ENCODE measurements at regions not wholly inside any gene's neighbourhood (a gene's known extent, or its start where the extent isn't known, plus 50 kb on each side); places are given as distances from the start of the nearest gene placed in this dataset.
A peak's percentile ranks its signal among the peaks of the same experiment; 100 is the strongest.

GRCh38 chr20:39676241-39676640, 714.1 kb downstream of the DHX35 start:
- DNase-seq = no peak

GRCh38 chr20:39674842-39675241, 712.7 kb downstream of the DHX35 start:
- DNase-seq = no peak

- no peak for DNase-seq
These were observed 708.8 kb downstream of the DHX35 start for GRCh38 chr20:39670988-39671387.

- no peak for DNase-seq
These were observed 707.5 kb downstream of the DHX35 start for GRCh38 chr20:39669659-39670058.

GRCh38 chr20:39668038-39668437, 705.9 kb downstream of the DHX35 start:
- no peak for DNase-seq

- DNase-seq = no peak
These were observed 699.7 kb downstream of the DHX35 start for GRCh38 chr20:39661833-39662232.

- DNase-seq = no peak
These were observed 698.8 kb downstream of the DHX35 start for GRCh38 chr20:39660965-39661364.

- DNase-seq = no peak
These were observed 698.1 kb downstream of the DHX35 start for GRCh38 chr20:39660226-39660625.

GRCh38 chr20:39658662-39659409, 696.7 kb downstream of the DHX35 start:
- DNase-seq = no peak

- DNase-seq = no peak
These were observed 692.0 kb downstream of the DHX35 start for GRCh38 chr20:39654171-39654570.

- DNase-seq = no peak
These were observed 689.6 kb downstream of the DHX35 start for GRCh38 chr20:39651645-39652325.

- DNase-seq = no peak
These were observed 684.8 kb downstream of the DHX35 start for GRCh38 chr20:39646874-39647413.

- peak; percentile 6 for DNase-seq
These were observed 683.0 kb downstream of the DHX35 start for GRCh38 chr20:39645131-39645530.

GRCh38 chr20:39643292-39643691, 681.1 kb downstream of the DHX35 start:
- no peak for DNase-seq

GRCh38 chr20:39641423-39641822, 679.3 kb downstream of the DHX35 start:
- no peak for DNase-seq

- no peak for DNase-seq
These were observed 678.0 kb downstream of the DHX35 start for GRCh38 chr20:39640147-39640546.

GRCh38 chr20:39638731-39639130, 676.6 kb downstream of the DHX35 start:
- peak; percentile 40 for DNase-seq

GRCh38 chr20:39633689-39634088, 671.5 kb downstream of the DHX35 start:
- no peak for DNase-seq

- DNase-seq = no peak
These were observed 670.6 kb downstream of the DHX35 start for GRCh38 chr20:39632757-39633156.

GRCh38 chr20:39632176-39632575, 670.0 kb downstream of the DHX35 start:
- DNase-seq = no peak

- no peak for DNase-seq
These were observed 669.4 kb downstream of the DHX35 start for GRCh38 chr20:39631557-39631956.

GRCh38 chr20:39630215-39630908, 668.2 kb downstream of the DHX35 start:
- no peak for DNase-seq

- no peak for DNase-seq
These were observed 665.6 kb downstream of the DHX35 start for GRCh38 chr20:39627765-39628164.
